ENCODE measurements at regions not wholly inside any gene's neighbourhood (a gene's known extent, or its start where the extent isn't known, plus 50 kb on each side); places are given as distances from the start of the nearest gene placed in this dataset.

DNA sequence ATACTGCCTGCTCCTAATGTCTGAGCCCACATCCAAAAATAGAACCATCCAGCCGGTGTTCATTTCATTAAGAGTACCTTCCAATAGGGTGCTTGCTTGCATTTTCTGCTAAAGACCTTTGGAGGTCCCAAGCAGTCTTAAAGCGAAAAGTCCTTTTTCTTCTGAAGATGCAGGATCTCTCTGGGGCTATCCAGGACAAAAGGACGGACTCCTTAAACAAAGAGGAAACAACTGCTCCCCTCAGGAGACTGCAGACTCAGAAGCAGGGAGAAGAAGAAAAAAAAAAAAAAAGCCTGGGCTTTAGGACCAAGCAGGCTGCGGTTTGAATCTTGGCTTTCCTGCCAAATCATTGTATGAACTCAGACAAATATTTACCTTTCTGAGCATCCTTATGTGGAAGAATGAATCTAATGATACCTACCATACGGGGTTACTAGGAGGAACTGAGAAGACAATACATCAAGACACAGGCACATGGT, 204.0 kb downstream of the PLPP3 start:
- Histone ChIP-seq H3K4me3 (no peak overlapping the region), H3K4me1 (no peaks in the 10 kb centered on the region)
- DNase-seq (ENCODE audit: low spot score in 2 of 2): no peak

GRCh38 chr1:56374026-56374974, 205.1 kb downstream of the PLPP3 start:
- in situ Hi-C loops (cut with MboI; ENCODE audit: low sequenced_read_pairs): no loop called here
- Histone ChIP-seq H3K36me3 (replicated peaks) (no peaks in the 10 kb centered on the region), H3K27me3 (ENCODE audit: low read depth) (peaks cover 29% of the 10 kb centered on the region), H3K9me3 (no peaks in the 10 kb centered on the region), H3K4me1 (no peaks in the 10 kb centered on the region), H3K4me3 (no peak overlapping the region)
- DNase-seq (ENCODE audit: low spot score in 2 of 2): no peak

More for the DNA sequence above, 204.0 kb downstream of the PLPP3 start:
- in situ Hi-C loops (cut with MboI; ENCODE audit: low sequenced_read_pairs): no loop called here
- no peaks in the 10 kb centered on the region for H3K36me3 ChIP-seq (replicated peaks)
- H3K9me3 ChIP-seq: no peaks in the 10 kb centered on the region
- H3K27me3 ChIP-seq (ENCODE audit: low read depth): peaks cover 35% of the 10 kb centered on the region

- in situ Hi-C loops (cut with MboI; ENCODE audit: low sequenced_read_pairs): no loop called here
- peaks cover 18% of the 10 kb centered on the region for H3K27me3 ChIP-seq (ENCODE audit: low read depth)
- H3K4me3 ChIP-seq: no peak overlapping the region
Observed at GRCh38 chr1:56370513-56370912, 208.8 kb downstream of the PLPP3 start.

DNA sequence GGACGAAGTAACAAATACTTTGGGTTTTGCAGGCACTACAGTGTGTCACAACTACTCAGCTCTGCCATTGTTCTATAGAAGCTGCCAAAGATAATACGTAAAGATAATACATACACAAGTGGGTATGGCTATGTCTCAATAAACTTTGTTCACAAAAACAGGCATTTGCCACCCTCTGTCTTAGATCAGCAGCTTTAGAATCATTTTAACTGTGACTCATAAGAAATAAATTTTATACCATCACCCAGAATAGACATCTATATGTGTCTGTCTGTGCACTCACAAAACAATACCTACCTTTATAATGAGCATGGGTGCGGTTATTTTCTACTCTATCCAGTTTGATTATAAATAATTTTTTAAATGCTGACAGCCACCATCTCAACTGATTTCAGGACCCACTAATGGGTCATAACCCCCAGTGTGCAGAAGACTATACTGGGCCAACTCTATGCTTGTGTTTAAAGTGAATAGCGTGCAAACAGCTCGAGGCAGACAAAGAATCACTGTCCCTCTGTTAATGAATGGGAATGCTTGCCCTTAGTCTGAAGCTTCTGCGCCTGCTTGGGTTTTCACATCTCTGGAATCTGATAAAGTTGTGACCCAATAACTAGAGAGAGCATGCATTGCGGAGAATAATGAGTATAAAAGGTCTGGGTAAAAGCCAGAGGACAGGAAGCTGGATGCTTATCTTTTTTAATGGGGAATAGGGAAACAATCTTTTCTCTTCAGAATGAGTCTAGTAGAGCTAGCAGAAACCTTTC, 216.2 kb downstream of the PLPP3 start:
- no peaks in the 10 kb centered on the region for H3K4me1 ChIP-seq
- in situ Hi-C loops (cut with MboI; ENCODE audit: low sequenced_read_pairs): no loop called here
- no peaks in the 10 kb centered on the region for H3K9me3 ChIP-seq
- no peaks in the 10 kb centered on the region for H3K36me3 ChIP-seq (replicated peaks)
- H3K4me3 ChIP-seq: no peak overlapping the region
- no peak for DNase-seq (ENCODE audit: low spot score in 2 of 2)
- no peaks in the 10 kb centered on the region for H3K27me3 ChIP-seq (ENCODE audit: low read depth)

More at GRCh38 chr1:56370513-56370912, 208.8 kb downstream of the PLPP3 start:
- no peaks in the 10 kb centered on the region for H3K9me3 ChIP-seq
- no peaks in the 10 kb centered on the region for H3K36me3 ChIP-seq (replicated peaks)
- DNase-seq (ENCODE audit: low spot score in 2 of 2): no peak
- H3K4me1 ChIP-seq: no peaks in the 10 kb centered on the region

GRCh38 chr1:56360021-56360420, 219.3 kb downstream of the PLPP3 start:
- Histone ChIP-seq H3K27me3 (ENCODE audit: low read depth) (no peaks in the 10 kb centered on the region), H3K4me3 (no peak overlapping the region), H3K9me3 (no peaks in the 10 kb centered on the region), H3K4me1 (no peaks in the 10 kb centered on the region), H3K36me3 (replicated peaks) (no peaks in the 10 kb centered on the region)
- DNase-seq (ENCODE audit: low spot score in 2 of 2): no peak
- in situ Hi-C loops (cut with MboI; ENCODE audit: low sequenced_read_pairs): no loop called here

DNA sequence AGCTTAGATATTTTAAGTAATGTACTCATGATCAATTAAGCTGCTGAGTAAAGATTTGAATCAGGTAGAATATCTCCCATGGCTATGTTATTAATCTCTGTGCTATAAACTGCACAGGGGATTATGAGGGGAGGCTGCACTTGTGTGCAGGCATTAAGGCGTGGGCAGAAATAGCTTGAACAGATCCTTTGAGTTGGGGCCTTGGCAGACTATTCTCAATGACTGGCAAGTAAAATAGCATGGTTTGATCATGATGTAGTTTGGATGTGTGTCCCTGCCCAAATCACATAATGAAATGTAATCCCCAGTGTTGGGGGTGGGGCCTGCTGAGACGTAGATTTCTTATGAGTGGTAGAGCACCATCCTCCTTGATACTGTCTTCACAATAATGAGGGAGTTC, 220.3 kb downstream of the PLPP3 start:
- Histone ChIP-seq H3K36me3 (replicated peaks) (no peaks in the 10 kb centered on the region), H3K4me1 (no peaks in the 10 kb centered on the region), H3K4me3 (no peak overlapping the region), H3K9me3 (no peaks in the 10 kb centered on the region), H3K27me3 (ENCODE audit: low read depth) (peaks cover 3% of the 10 kb centered on the region)
- in situ Hi-C loops (cut with MboI; ENCODE audit: low sequenced_read_pairs): no loop called here
- no peak for DNase-seq (ENCODE audit: low spot score in 2 of 2)

- no peak for DNase-seq (ENCODE audit: low spot score in 2 of 2)
- Histone ChIP-seq H3K4me1 (no peaks in the 10 kb centered on the region), H3K4me3 (no peak overlapping the region), H3K36me3 (replicated peaks) (no peaks in the 10 kb centered on the region), H3K9me3 (no peaks in the 10 kb centered on the region), H3K27me3 (ENCODE audit: low read depth) (peaks cover 7% of the 10 kb centered on the region)
- in situ Hi-C loops (cut with MboI; ENCODE audit: low sequenced_read_pairs): no loop called here
Observed at GRCh38 chr1:56357927-56358690, 221.3 kb downstream of the PLPP3 start.

- no peak for DNase-seq (ENCODE audit: low spot score in 2 of 2)
- H3K4me1 ChIP-seq: no peaks in the 10 kb centered on the region
- H3K36me3 ChIP-seq (replicated peaks): no peaks in the 10 kb centered on the region
- in situ Hi-C loops (cut with MboI; ENCODE audit: low sequenced_read_pairs): no loop called here
- no peak overlapping the region for H3K4me3 ChIP-seq
- peaks cover 14% of the 10 kb centered on the region for H3K27me3 ChIP-seq (ENCODE audit: low read depth)
- H3K9me3 ChIP-seq: no peaks in the 10 kb centered on the region
Observed at GRCh38 chr1:56356376-56356990, 222.9 kb downstream of the PLPP3 start.

- peaks cover 14% of the 10 kb centered on the region for H3K27me3 ChIP-seq (ENCODE audit: low read depth)
- no peaks in the 10 kb centered on the region for H3K36me3 ChIP-seq (replicated peaks)
- no peaks in the 10 kb centered on the region for H3K9me3 ChIP-seq
- no peaks in the 10 kb centered on the region for H3K4me1 ChIP-seq
- H3K4me3 ChIP-seq: no peak overlapping the region
- in situ Hi-C loops (cut with MboI; ENCODE audit: low sequenced_read_pairs): no loop called here
- DNase-seq (ENCODE audit: low spot score in 2 of 2): no peak
Observed at GRCh38 chr1:56355918-56356317, 223.4 kb downstream of the PLPP3 start.

GRCh38 chr1:56355422-56355821, 223.9 kb downstream of the PLPP3 start:
- Histone ChIP-seq H3K4me1 (no peaks in the 10 kb centered on the region), H3K36me3 (replicated peaks) (no peaks in the 10 kb centered on the region), H3K4me3 (no peak overlapping the region), H3K27me3 (ENCODE audit: low read depth) (peaks cover 14% of the 10 kb centered on the region), H3K9me3 (no peaks in the 10 kb centered on the region)
- in situ Hi-C loops (cut with MboI; ENCODE audit: low sequenced_read_pairs): no loop called here
- no peak for DNase-seq (ENCODE audit: low spot score in 2 of 2)

GRCh38 chr1:56345831-56346230, 233.5 kb downstream of the PLPP3 start:
- Histone ChIP-seq H3K4me1 (no peaks in the 10 kb centered on the region), H3K27me3 (ENCODE audit: low read depth) (no peaks in the 10 kb centered on the region), H3K36me3 (replicated peaks) (no peaks in the 10 kb centered on the region), H3K9me3 (no peaks in the 10 kb centered on the region), H3K4me3 (no peak overlapping the region)
- DNase-seq (ENCODE audit: low spot score in 2 of 2): no peak
- in situ Hi-C loops (cut with MboI; ENCODE audit: low sequenced_read_pairs): no loop called here

DNA sequence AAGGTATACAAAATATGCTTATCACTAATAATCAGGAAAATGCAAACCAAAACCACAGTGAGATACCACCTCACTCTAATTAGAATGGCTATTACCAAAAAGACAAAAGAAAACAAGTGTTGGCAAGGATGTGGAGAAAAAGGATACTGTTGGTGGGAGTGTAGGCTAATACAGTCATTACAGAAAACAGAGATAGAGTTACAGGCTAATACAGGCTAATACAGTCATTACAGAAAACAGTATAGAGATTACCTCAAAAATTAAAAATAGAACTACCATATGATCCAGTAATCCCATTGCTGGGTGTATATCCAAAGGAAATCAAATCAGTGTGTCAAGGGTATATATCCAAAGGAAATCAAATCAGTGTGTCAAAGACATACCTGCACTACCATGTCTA, 238.4 kb downstream of the PLPP3 start:
- no peaks in the 10 kb centered on the region for H3K36me3 ChIP-seq (replicated peaks)
- in situ Hi-C loops (cut with MboI; ENCODE audit: low sequenced_read_pairs): no loop called here
- H3K27me3 ChIP-seq (ENCODE audit: low read depth): no peaks in the 10 kb centered on the region
- no peak for DNase-seq (ENCODE audit: low spot score in 2 of 2)
- H3K4me1 ChIP-seq: no peaks in the 10 kb centered on the region
- H3K4me3 ChIP-seq: no peak overlapping the region
- H3K9me3 ChIP-seq: no peaks in the 10 kb centered on the region

DNA sequence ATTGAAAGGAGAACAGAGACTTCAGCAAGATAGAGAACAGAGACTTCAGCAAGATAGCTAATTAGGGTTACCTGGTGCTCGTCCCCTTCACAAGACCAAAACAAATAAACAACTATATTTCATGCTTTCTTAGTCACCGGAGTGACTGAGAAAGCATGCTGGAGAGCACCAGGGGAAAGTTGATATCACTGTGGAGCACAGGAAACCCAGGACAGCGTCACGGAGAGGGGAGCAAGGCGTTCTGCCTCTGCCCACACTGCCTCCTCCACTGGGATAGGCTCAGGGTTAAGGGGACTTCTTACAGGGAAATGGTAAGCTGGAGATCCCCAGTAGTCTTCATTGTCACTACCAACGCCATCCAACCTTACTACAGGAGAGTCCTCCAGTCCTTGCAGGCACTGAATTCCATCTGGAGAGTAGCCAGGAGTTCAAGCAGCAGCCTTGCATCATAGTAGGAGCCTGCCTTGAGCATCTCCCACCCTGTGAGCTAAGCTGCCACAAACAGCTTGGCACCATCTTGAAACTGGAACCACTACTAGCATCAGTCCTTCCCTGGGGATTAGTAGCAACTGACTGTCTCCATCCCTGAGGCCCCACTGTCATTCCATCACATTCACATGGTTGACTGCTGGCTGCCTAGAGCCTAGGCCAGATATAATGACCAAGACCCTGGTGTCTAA, 239.4 kb downstream of the PLPP3 start:
- Histone ChIP-seq H3K36me3 (replicated peaks) (no peaks in the 10 kb centered on the region), H3K4me3 (no peak overlapping the region), H3K4me1 (no peaks in the 10 kb centered on the region), H3K9me3 (no peaks in the 10 kb centered on the region), H3K27me3 (ENCODE audit: low read depth) (no peaks in the 10 kb centered on the region)
- in situ Hi-C loops (cut with MboI; ENCODE audit: low sequenced_read_pairs): no loop called here
- no peak for DNase-seq (ENCODE audit: low spot score in 2 of 2)

Measured in HAP-1 (cell line).